ENCODE measurements at regions not wholly inside any gene's neighbourhood (a gene's known extent, or its start where the extent isn't known, plus 50 kb on each side); places are given as distances from the start of the nearest gene placed in this dataset.

DNA sequence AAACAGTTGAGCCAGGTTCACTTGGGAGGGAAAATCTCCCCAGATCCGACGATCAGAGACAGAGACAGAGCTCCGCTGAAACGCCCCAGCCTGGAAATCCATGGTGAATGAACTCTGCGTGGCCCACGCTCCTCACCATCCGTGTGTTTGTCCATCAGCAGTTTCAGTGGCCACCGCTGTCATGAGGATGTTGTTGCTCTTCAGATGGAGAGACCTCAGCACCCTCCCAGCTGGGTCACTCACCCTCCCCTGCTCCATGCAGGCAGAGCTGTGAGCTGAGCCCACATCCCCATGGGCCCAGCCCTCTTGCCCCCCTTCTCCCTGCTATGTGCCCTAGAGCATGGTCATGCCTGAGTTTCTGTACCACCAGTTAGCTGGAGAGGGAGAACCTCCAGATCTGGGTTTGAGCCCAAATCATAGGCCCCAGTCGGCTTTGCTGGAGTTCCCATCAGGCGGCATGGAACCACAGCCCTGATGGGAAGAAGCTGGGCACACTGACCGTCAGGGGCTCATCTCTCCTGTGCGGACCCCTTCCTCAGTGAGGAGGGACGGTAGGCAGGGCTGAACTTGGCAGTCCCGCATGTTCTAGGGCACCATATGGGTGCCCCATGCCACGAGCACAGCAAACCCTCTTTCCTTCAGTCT is 154.4 kb upstream of the COL5A1 start:
- DNase-seq = no peak
- Histone ChIP-seq H3K9me3 (ENCODE audit: severe bottlenecking) (no peaks in the 10 kb centered on the region), H3K27me3 (ENCODE audit: insufficient read depth, low read depth, severe bottlenecking) (no peaks in the 10 kb centered on the region), H3K27ac (no peak overlapping the region; the same call in 1 of the 2 replicates), H3K36me3 (no peaks in the 10 kb centered on the region), H3K4me3 (ENCODE audit: low read depth, low read length) (no peak overlapping the region)
- TF ChIP-seq, protein P1, sequence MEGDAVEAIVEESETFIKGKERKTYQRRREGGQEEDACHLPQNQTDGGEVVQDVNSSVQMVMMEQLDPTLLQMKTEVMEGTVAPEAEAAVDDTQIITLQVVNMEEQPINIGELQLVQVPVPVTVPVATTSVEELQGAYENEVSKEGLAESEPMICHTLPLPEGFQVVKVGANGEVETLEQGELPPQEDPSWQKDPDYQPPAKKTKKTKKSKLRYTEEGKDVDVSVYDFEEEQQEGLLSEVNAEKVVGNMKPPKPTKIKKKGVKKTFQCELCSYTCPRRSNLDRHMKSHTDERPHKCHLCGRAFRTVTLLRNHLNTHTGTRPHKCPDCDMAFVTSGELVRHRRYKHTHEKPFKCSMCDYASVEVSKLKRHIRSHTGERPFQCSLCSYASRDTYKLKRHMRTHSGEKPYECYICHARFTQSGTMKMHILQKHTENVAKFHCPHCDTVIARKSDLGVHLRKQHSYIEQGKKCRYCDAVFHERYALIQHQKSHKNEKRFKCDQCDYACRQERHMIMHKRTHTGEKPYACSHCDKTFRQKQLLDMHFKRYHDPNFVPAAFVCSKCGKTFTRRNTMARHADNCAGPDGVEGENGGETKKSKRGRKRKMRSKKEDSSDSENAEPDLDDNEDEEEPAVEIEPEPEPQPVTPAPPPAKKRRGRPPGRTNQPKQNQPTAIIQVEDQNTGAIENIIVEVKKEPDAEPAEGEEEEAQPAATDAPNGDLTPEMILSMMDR (IDR thresholded peaks at IDR 0.05; ENCODE audit: low read depth, low read length) = no peak

DNA sequence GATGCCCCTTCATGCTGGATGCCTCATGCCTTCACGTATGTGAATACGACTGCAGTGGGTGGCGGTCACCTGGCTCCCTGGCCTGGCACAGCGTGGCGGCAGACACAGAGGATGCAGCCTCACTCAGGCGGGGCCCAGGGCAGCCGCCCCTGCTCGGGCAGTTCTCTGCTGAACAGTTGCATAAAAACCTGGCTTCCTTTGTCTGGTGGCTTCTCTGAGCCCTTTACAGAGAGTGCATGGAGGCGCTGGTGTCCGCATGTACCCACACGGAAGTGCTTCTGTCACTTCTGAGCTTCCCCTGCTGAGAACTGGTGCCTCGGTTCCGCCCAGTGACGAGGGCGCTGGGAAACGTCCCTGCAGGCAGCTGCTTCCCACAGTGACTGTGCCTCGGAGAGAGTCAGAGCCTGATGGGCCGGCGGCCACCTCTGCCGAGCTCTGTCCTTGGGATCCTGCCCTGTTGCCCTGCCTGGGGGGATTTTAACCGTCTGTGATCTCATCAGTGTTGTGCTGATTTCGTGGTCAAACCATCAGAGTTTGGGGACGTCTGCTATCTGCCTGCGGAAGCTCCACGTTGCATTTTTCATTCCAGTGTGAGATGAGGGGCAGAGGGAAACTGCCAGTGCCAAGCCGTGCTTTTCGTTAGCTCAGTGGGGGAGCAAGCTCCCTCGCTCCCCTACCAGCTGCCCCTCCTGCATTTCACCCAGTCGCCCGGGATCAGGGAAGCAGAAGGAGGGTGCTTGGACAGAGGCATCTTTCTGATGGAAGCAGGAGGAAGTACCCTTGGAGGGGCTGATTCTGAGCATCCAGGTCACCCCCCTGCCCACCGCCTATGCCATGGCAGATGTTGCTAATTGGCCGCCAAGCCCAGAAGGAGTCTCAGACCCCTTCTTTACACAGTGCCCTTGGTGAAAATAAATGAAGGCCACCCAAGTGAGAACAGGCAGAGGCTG is 153.0 kb upstream of the COL5A1 start:
- no peak overlapping the region for H3K4me3 ChIP-seq (ENCODE audit: low read depth, low read length)
- peak overlapping the region; percentile 99; the same call in 1 of the 2 replicates for H3K27ac ChIP-seq
- TF ChIP-seq, protein P1 (IDR thresholded peaks at IDR 0.05; ENCODE audit: low read depth, low read length) = no peak
- no peak for DNase-seq
- no peaks in the 10 kb centered on the region for H3K36me3 ChIP-seq
- H3K27me3 ChIP-seq (ENCODE audit: insufficient read depth, low read depth, severe bottlenecking) = no peaks in the 10 kb centered on the region
- H3K9me3 ChIP-seq (ENCODE audit: severe bottlenecking) = no peaks in the 10 kb centered on the region

DNA sequence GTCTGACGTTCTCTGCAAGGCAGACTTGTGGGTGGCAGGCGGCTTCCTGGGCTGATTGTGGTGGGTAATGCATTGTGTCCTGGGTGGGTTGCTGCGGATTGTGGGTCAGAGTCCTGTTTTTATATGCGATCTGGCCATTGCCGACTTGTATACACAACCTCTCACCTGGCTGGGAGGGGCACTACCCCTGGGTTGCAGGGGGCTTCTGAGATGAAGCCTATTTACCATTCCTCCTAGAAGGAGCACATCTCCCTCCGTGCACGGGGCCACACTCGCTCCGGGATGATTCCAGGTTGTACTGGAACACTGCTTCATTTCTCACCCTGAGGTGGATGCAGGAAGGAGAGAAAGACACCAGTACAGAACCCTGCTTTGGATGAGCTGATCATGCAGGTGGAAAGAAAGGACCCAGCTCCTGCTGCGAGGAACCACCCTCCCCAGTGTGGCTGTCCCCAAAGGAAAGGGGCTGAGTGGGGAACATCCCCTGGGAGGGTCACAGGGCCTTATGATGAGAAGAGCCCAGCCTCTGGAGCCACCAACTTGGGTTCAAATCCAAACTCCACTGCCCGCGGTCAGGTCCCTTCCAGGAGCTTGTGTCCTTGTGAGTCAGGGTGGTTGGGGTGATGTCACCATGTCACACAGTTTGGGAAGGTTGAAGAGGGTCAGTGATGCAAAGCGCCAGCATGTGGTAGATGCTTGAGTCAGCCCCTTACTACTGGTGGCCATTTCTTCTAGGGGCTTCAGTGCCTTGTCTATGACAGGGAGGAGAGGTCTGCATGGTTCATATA is 151.8 kb upstream of the COL5A1 start:
- DNase-seq = no peak
- TF ChIP-seq, protein P1 (IDR thresholded peaks at IDR 0.05; ENCODE audit: low read depth, low read length) = no peak

DNA sequence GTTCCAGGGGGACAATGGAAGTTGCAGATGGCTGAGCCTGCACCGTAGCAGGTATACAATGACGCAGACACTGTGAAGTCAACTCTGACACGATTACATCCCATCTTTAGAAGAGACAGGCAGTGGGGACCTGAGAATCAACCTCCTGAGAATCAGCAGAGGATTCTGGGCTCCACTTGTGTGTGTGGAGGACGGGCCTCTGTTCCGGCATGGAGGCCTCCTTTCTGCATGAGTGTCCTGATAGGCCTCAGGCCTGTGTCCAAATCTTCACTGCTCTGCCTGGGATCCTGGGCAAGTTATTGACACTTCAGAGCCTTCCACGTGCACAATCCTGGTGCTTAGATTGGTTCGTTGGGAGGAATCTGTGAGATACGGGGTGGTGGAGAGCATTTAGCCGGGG is 151.2 kb upstream of the COL5A1 start:
- Histone ChIP-seq H3K9me3 (ENCODE audit: severe bottlenecking) (no peaks in the 10 kb centered on the region), H3K27ac (peak overlapping the region; percentile 99), H3K36me3 (no peaks in the 10 kb centered on the region), H3K4me3 (ENCODE audit: low read depth, low read length) (no peak overlapping the region), H3K27me3 (ENCODE audit: insufficient read depth, low read depth, severe bottlenecking) (no peaks in the 10 kb centered on the region)
- no peak for DNase-seq
- TF ChIP-seq, protein P1 (IDR thresholded peaks at IDR 0.05; ENCODE audit: low read depth, low read length) = no peak

More for the DNA sequence above, 151.8 kb upstream of the COL5A1 start:
- H3K36me3 ChIP-seq = no peaks in the 10 kb centered on the region
- no peak overlapping the region for H3K4me3 ChIP-seq (ENCODE audit: low read depth, low read length)
- H3K27me3 ChIP-seq (ENCODE audit: insufficient read depth, low read depth, severe bottlenecking) = no peaks in the 10 kb centered on the region
- H3K9me3 ChIP-seq (ENCODE audit: severe bottlenecking) = no peaks in the 10 kb centered on the region
- peak overlapping the region; percentile 99 for H3K27ac ChIP-seq

DNA sequence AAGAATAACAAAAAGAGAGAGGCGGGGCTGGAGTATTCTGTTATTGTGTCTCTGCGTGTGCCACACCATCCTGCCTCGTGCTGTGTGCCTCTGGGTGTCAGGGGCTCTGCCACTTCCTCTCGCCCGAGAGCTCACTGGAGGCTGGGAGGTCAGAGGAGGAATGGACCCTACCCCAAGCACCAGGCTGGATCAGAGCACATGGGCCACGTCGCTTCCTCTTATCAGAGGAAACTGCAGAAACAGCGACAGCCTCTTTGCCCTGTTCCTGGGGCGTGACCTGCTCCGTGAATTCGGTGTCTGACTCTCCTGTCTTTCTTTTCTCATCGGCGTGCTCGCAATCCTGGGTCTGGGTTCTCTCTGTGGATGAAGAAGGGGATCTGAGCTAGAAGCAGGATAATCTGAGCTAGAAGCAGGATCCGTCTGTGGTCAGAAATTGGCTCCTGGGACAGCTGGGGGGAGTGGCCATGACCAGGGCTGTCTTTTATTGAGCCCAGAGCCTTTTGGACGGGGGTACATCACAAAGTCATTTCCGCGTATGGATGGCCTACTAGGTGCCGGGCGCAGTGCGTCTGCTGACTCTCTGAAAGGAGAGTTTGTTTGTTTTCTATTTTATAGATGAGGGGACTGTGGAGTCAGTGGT is 150.3 kb upstream of the COL5A1 start:
- peak; percentile 89 for DNase-seq
- TF ChIP-seq, protein P1 (IDR thresholded peaks at IDR 0.05; ENCODE audit: low read depth, low read length) = no peak
- H3K27me3 ChIP-seq (ENCODE audit: insufficient read depth, low read depth, severe bottlenecking) = no peaks in the 10 kb centered on the region

More for the DNA sequence above, 150.3 kb upstream of the COL5A1 start:
- H3K27ac ChIP-seq = peak overlapping the region; percentile 99
- H3K36me3 ChIP-seq = no peaks in the 10 kb centered on the region
- H3K9me3 ChIP-seq (ENCODE audit: severe bottlenecking) = no peaks in the 10 kb centered on the region
- peak overlapping the region; percentile 34 for H3K4me3 ChIP-seq (ENCODE audit: low read depth, low read length)
